Endodermal cell (in vitro differentiated cells): ENCODE measurements at regions not wholly inside any gene's neighbourhood (a gene's known extent, or its start where the extent isn't known, plus 50 kb on each side); places are given as distances from the start of the nearest gene placed in this dataset.

Source experiments
- DNase-seq: peaks from one replicate; pipeline ENCODE4 v3.0.0-alpha.2; 2017
- H3K27ac ChIP-seq: 2 replicates; pipeline ENCODE4 v1.5.1; 2013; ENCODE audit warnings: mild to moderate bottlenecking, low read depth, low read length, moderate library complexity
- H3K27me3 ChIP-seq: 2 replicates; pipeline ENCODE4 v1.6.1; 2013; ENCODE audit warnings: mild to moderate bottlenecking, low read length, moderate library complexity; ENCODE audit not compliant: insufficient read depth, control insufficient read depth, poor library complexity, severe bottlenecking
- H3K36me3 ChIP-seq: 2 replicates; pipeline ENCODE4 v1.7.0; 2013; ENCODE audit warnings: mild to moderate bottlenecking, low read length, moderate library complexity; ENCODE audit not compliant: control insufficient read depth, insufficient read depth
- H3K4me1 ChIP-seq: one replicate; pipeline ENCODE4 v1.7.0; 2013; ENCODE audit warnings: low read length; ENCODE audit not compliant: control insufficient read depth, insufficient read depth
- H3K4me3 ChIP-seq: 2 replicates; pipeline ENCODE4 v1.5.1; 2013; ENCODE audit warnings: mild to moderate bottlenecking, low read length, moderate library complexity
- H3K9ac ChIP-seq: 2 replicates; pipeline ENCODE4 v1.6.1; 2013; ENCODE audit warnings: mild to moderate bottlenecking, low read length, moderate library complexity; ENCODE audit not compliant: poor library complexity, severe bottlenecking; ENCODE audit errors: extremely low read depth
- H3K9me3 ChIP-seq: 2 replicates; pipeline ENCODE4 v1.6.1; 2013; ENCODE audit warnings: mild to moderate bottlenecking, low read length, moderate library complexity; ENCODE audit not compliant: control insufficient read depth
- H3K27ac Mint-ChIP-seq: 2 replicates; pipeline ENCODE4 v1.8.0; 2020; ENCODE audit warnings: mixed read lengths
- H3K27me3 Mint-ChIP-seq: 2 replicates; pipeline ENCODE4 v1.8.0; 2021; ENCODE audit warnings: mild to moderate bottlenecking, mixed read lengths; ENCODE audit not compliant: insufficient read depth
- H3K36me3 Mint-ChIP-seq: 2 replicates; pipeline ENCODE4 v1.8.0; 2020; ENCODE audit warnings: low read depth, mixed read lengths
- H3K4me1 Mint-ChIP-seq: 2 replicates; pipeline ENCODE4 v1.8.0; 2020; ENCODE audit warnings: mixed read lengths
- H3K4me3 Mint-ChIP-seq: 2 replicates; pipeline ENCODE4 v1.8.0; 2020; ENCODE audit warnings: mild to moderate bottlenecking, moderate library complexity, mixed read lengths
- H3K9me3 Mint-ChIP-seq: 2 replicates; pipeline ENCODE4 v1.8.0; 2020; ENCODE audit warnings: mild to moderate bottlenecking, mixed read lengths
- CTCF ChIP-seq: fragments of 200-600 bp; sonication (generic); conservative IDR thresholded peaks from 2 replicates; pipeline ENCODE4 v1.5.0; 2021; ENCODE audit warnings: antibody characterized with exemption, mild to moderate bottlenecking
- WGBS, 2 experiments: methylation state at CpG; one replicate each; pipeline versions ENCODE4 v1.1.5 to v1.1.7; 2013; ENCODE audit warnings: missing lambda C conversion rate in 2 of 2, mixed read lengths in 1 of 2; ENCODE audit not compliant: insufficient coverage in 1 of 2, insufficient read length in 1 of 2; 5-methylcytosine and 5-hydroxymethylcytosine counted together

DNA sequence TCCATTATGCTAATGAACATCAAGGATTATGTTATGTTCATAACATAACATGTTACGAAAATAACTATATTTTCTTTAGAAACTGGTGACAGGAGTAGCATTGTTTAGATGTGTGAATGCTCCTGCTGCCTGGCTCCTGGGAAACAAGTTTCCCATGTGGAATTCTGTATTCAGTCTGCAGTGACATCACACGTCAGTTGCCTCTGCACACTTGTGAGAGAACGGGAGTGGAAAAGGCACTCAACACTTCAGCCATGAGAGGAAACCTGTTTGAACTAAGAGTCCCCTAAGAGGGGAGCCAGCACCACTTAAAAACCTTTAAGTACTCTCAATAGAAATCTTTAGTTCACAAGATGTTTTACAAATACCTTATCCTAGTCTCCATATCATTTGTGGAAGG, 140.3 kb upstream of the FAM20C start:
- DNase-seq = peak; percentile 10
- H3K9me3 ChIP-seq = no peaks in the 10 kb centered on the region
- H3K36me3 Mint-ChIP-seq = no peaks in the 10 kb centered on the region
- no peak for TF ChIP-seq CTCF
- H3K27ac Mint-ChIP-seq = no peak overlapping the region
- no peaks in the 10 kb centered on the region for H3K27me3 ChIP-seq
- no peak overlapping the region for H3K4me3 ChIP-seq
- H3K4me1 ChIP-seq = no peaks in the 10 kb centered on the region
- H3K9ac ChIP-seq = no peak overlapping the region
- no peak overlapping the region for H3K27ac ChIP-seq
- 82 to 93% methylated on average over 2 to 3 of the region's 3 CpGs for whole genome bisulfite sequencing, 2 experiments
- peaks cover 6% of the 10 kb centered on the region for H3K9me3 Mint-ChIP-seq
- no peaks in the 10 kb centered on the region for H3K36me3 ChIP-seq
- H3K27me3 Mint-ChIP-seq = peaks cover 10% of the 10 kb centered on the region
- H3K4me1 Mint-ChIP-seq = peaks cover 14% of the 10 kb centered on the region
- no peak overlapping the region for H3K4me3 Mint-ChIP-seq

DNA sequence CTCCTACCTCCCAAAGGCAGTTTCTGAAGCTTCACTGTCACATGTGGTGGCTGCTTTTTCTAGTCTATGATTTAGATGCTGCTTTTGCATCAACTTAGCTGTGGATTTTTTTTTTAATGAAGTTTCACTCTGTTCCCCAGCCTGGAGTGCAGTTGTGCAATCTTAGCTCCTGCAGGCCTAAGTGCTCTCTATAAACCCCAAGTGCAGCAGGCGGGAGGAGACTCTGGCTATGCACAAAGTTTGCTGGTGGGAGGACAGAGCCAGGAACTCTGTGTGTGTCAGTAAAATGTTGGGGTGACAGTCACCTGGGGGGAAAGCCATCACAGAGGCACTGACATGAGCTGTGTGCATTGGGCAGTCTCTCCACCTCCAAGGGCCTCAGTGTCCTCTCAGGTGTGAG, 138.8 kb upstream of the FAM20C start:
- WGBS, 2 experiments = 89% methylated on average over 1 of the region's 1 CpG; no CpG with 5 or more reads in 1 of the 2 experiments
- Histone ChIP-seq H3K4me1 (no peaks in the 10 kb centered on the region), H3K27me3 (no peaks in the 10 kb centered on the region), H3K9ac (no peak overlapping the region), H3K27ac (no peak overlapping the region), H3K4me3 (no peak overlapping the region), H3K36me3 (no peaks in the 10 kb centered on the region), H3K9me3 (no peaks in the 10 kb centered on the region)
- peak; percentile 12 for DNase-seq
- Mint-ChIP-seq H3K36me3 (no peaks in the 10 kb centered on the region), H3K27me3 (peaks cover 10% of the 10 kb centered on the region), H3K9me3 (peaks cover 6% of the 10 kb centered on the region), H3K4me1 (peaks cover 14% of the 10 kb centered on the region), H3K4me3 (no peak overlapping the region), H3K27ac (no peak overlapping the region)
- no peak for TF ChIP-seq CTCF

GRCh38 chr7:54615-55014, 137.8 kb upstream of the FAM20C start:
- H3K4me3 Mint-ChIP-seq = no peak overlapping the region
- Histone ChIP-seq H3K27ac (no peak overlapping the region), H3K27me3 (no peaks in the 10 kb centered on the region), H3K9me3 (no peaks in the 10 kb centered on the region), H3K4me1 (no peaks in the 10 kb centered on the region), H3K36me3 (no peaks in the 10 kb centered on the region), H3K4me3 (no peak overlapping the region), H3K9ac (no peak overlapping the region)
- H3K27me3 Mint-ChIP-seq = peaks cover 12% of the 10 kb centered on the region
- H3K36me3 Mint-ChIP-seq = no peaks in the 10 kb centered on the region
- peak; percentile 27 for DNase-seq
- peaks cover 6% of the 10 kb centered on the region for H3K9me3 Mint-ChIP-seq
- 89 to 91% methylated on average over 6 of the region's 6 CpGs for WGBS, 2 experiments
- TF ChIP-seq CTCF = no peak
- H3K4me1 Mint-ChIP-seq = peaks cover 25% of the 10 kb centered on the region
- H3K27ac Mint-ChIP-seq = no peak overlapping the region
